Neural progenitor cell (in vitro differentiated cells): ENCODE measurements at regions not wholly inside any gene's neighbourhood (a gene's known extent, or its start where the extent isn't known, plus 50 kb on each side); places are given as distances from the start of the nearest gene placed in this dataset.

ENCODE experiments used
- DNase-seq: peaks from one replicate; pipeline ENCODE4 v3.0.0-alpha.2; 2016; ENCODE audit warnings: low spot score
- H2AFZ ChIP-seq: fragments of 200-600 bp; sonication (generic); replicated peaks from 2 replicates; pipeline ENCODE4 v1.6.1; 2016; ENCODE audit warnings: antibody characterized with exemption
- H3F3A ChIP-seq: fragments of 200-600 bp; sonication (generic); 2 replicates; pipeline ENCODE4 v1.6.1; 2016; ENCODE audit warnings: antibody characterized with exemption, low read depth
- H3K27ac ChIP-seq: fragments of 200-600 bp; sonication (generic); 2 replicates; pipeline ENCODE4 v1.5.1; 2016; ENCODE audit warnings: mild to moderate bottlenecking
- H3K27me3 ChIP-seq: fragments of 200-600 bp; sonication (generic); 2 replicates; pipeline ENCODE4 v1.6.1; 2016; ENCODE audit warnings: mild to moderate bottlenecking, moderate library complexity
- H3K36me3 ChIP-seq: fragments of 200-600 bp; sonication (generic); 2 replicates; pipeline ENCODE4 v1.5.1; 2016
- H3K4me1 ChIP-seq: fragments of 200-600 bp; sonication (generic); 2 replicates; pipeline ENCODE4 v1.6.1; 2016; ENCODE audit warnings: mixed run types
- H3K4me2 ChIP-seq: fragments of 200-600 bp; sonication (generic); 2 replicates; pipeline ENCODE4 v1.6.1; 2016
- H3K4me3 ChIP-seq: fragments of 200-600 bp; sonication (generic); 2 replicates; pipeline ENCODE4 v1.5.1; 2016
- H3K79me2 ChIP-seq: fragments of 200-600 bp; sonication (generic); 2 replicates; pipeline ENCODE4 v1.6.1; 2016; ENCODE audit warnings: low read depth
- H3K9ac ChIP-seq: fragments of 200-600 bp; sonication (generic); 2 replicates; pipeline ENCODE4 v1.6.1; 2016
- H3K9me3 ChIP-seq: fragments of 200-600 bp; sonication (generic); 2 replicates; pipeline ENCODE4 v1.5.1; 2016; ENCODE audit warnings: low read depth
- H4K20me1 ChIP-seq: fragments of 200-600 bp; sonication (generic); 2 replicates; pipeline ENCODE4 v1.6.1; 2016; ENCODE audit warnings: low read depth
- H3K27ac Mint-ChIP-seq: 3 replicates; pipeline ENCODE4 v1.8.0; 2021; ENCODE audit warnings: mixed read lengths
- H3K27me3 Mint-ChIP-seq: 2 replicates; pipeline ENCODE4 v1.8.0; 2022; ENCODE audit warnings: low read depth, mild to moderate bottlenecking, inconsistent platforms, moderate library complexity, mixed read lengths; ENCODE audit not compliant: insufficient read depth
- H3K36me3 Mint-ChIP-seq: 3 replicates; pipeline ENCODE4 v1.8.0; 2021; ENCODE audit warnings: mixed read lengths
- H3K4me1 Mint-ChIP-seq: 3 replicates; pipeline ENCODE4 v1.8.0; 2021; ENCODE audit warnings: mixed read lengths
- H3K4me3 Mint-ChIP-seq: 3 replicates; pipeline ENCODE4 v1.8.0; 2021; ENCODE audit warnings: mild to moderate bottlenecking, moderate library complexity, mixed read lengths
- H3K9me3 Mint-ChIP-seq: 3 replicates; pipeline ENCODE4 v1.8.0; 2020; ENCODE audit warnings: mixed read lengths
- EZH2 ChIP-seq: fragments of 200-600 bp; sonication (generic); IDR thresholded peaks from 2 replicates; pipeline ENCODE4 v1.6.1; 2017; ENCODE audit warnings: antibody characterized with exemption, mild to moderate bottlenecking, moderate library complexity
- EZH2phosphoT487 ChIP-seq: fragments of 200-600 bp; sonication (generic); IDR thresholded peaks from 2 replicates; pipeline ENCODE4 v1.6.1; 2017; ENCODE audit warnings: antibody characterized with exemption
- TF ChIP-seq, protein P1 (sequence below): fragments of 200-600 bp; sonication (generic); IDR thresholded peaks from 2 replicates; pipeline ENCODE4 v1.5.1; 2017; ENCODE audit warnings: antibody characterized with exemption, mild to moderate bottlenecking

DNA sequence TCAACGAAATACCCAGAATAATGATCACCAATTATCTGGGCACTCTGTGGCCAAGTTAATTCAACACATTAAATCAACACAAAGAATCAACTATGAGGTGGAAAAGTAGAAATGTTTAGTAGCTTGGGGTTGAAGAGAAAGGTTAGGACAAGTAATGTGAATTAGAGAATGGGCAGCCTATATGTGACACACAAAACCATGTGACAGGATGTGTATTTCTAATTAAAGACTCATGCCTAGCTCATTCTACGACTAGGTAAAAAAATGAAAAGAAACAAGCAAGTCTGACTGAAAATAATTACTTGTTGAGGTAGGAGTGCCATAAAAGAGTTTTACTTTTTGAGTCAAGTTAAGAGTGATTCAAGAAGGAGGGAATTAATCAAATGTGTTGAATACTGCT, 2646.0 kb upstream of the PCDH20 start:
- Mint-ChIP-seq H3K4me1 (no peaks in the 10 kb centered on the region), H3K4me3 (no peak overlapping the region)

GRCh38 chr13:64057372-64058020, 2641.8 kb upstream of the PCDH20 start:
- Histone ChIP-seq H3F3A (no peaks in the 10 kb centered on the region), H3K4me2 (no peak overlapping the region), H4K20me1 (no peaks in the 10 kb centered on the region), H3K4me1 (no peaks in the 10 kb centered on the region), H3K79me2 (no peaks in the 10 kb centered on the region), H3K27ac (no peak overlapping the region), H2AFZ (no peak overlapping the region), H3K36me3 (no peaks in the 10 kb centered on the region), H3K4me3 (no peak overlapping the region), H3K9ac (no peak overlapping the region), H3K27me3 (no peaks in the 10 kb centered on the region), H3K9me3 (no peaks in the 10 kb centered on the region)
- H3K4me3 Mint-ChIP-seq = no peak overlapping the region
- DNase-seq = no peak
- H3K27ac Mint-ChIP-seq = no peak overlapping the region
- H3K4me1 Mint-ChIP-seq = no peaks in the 10 kb centered on the region
- no peak for TF ChIP-seq EZH2
- no peak for TF ChIP-seq EZH2phosphoT487
- TF ChIP-seq, protein P1, sequence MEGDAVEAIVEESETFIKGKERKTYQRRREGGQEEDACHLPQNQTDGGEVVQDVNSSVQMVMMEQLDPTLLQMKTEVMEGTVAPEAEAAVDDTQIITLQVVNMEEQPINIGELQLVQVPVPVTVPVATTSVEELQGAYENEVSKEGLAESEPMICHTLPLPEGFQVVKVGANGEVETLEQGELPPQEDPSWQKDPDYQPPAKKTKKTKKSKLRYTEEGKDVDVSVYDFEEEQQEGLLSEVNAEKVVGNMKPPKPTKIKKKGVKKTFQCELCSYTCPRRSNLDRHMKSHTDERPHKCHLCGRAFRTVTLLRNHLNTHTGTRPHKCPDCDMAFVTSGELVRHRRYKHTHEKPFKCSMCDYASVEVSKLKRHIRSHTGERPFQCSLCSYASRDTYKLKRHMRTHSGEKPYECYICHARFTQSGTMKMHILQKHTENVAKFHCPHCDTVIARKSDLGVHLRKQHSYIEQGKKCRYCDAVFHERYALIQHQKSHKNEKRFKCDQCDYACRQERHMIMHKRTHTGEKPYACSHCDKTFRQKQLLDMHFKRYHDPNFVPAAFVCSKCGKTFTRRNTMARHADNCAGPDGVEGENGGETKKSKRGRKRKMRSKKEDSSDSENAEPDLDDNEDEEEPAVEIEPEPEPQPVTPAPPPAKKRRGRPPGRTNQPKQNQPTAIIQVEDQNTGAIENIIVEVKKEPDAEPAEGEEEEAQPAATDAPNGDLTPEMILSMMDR = no peak
- H3K36me3 Mint-ChIP-seq = no peaks in the 10 kb centered on the region
- H3K27me3 Mint-ChIP-seq = no peaks in the 10 kb centered on the region
- no peaks in the 10 kb centered on the region for H3K9me3 Mint-ChIP-seq

More for the DNA sequence above, 2646.0 kb upstream of the PCDH20 start:
- no peaks in the 10 kb centered on the region for H3K36me3 ChIP-seq
- Mint-ChIP-seq H3K27me3 (no peaks in the 10 kb centered on the region), H3K27ac (no peak overlapping the region), H3K36me3 (no peaks in the 10 kb centered on the region), H3K9me3 (no peaks in the 10 kb centered on the region)
- no peak overlapping the region for H3K9ac ChIP-seq
- H3K4me3 ChIP-seq = no peak overlapping the region
- DNase-seq = no peak
- H3K27me3 ChIP-seq = no peaks in the 10 kb centered on the region
- H3F3A ChIP-seq = no peaks in the 10 kb centered on the region
- no peak overlapping the region for H3K4me2 ChIP-seq
- H3K9me3 ChIP-seq = no peaks in the 10 kb centered on the region
- H2AFZ ChIP-seq = no peak overlapping the region
- no peaks in the 10 kb centered on the region for H4K20me1 ChIP-seq
- H3K79me2 ChIP-seq = no peaks in the 10 kb centered on the region
- no peaks in the 10 kb centered on the region for H3K4me1 ChIP-seq
- no peak for TF ChIP-seq EZH2
- TF ChIP-seq, protein P1 = no peak
- TF ChIP-seq EZH2phosphoT487 = no peak
- H3K27ac ChIP-seq = no peak overlapping the region

- Histone ChIP-seq H3K4me2 (no peak overlapping the region), H3K9me3 (no peaks in the 10 kb centered on the region), H4K20me1 (no peaks in the 10 kb centered on the region), H3K4me1 (no peaks in the 10 kb centered on the region), H3F3A (no peaks in the 10 kb centered on the region), H3K36me3 (no peaks in the 10 kb centered on the region), H3K79me2 (no peaks in the 10 kb centered on the region), H3K27ac (no peak overlapping the region), H3K9ac (no peak overlapping the region), H3K4me3 (no peak overlapping the region), H2AFZ (peak overlapping the region; percentile 34), H3K27me3 (no peaks in the 10 kb centered on the region)
- Mint-ChIP-seq H3K4me1 (no peaks in the 10 kb centered on the region), H3K27ac (no peak overlapping the region), H3K4me3 (no peak overlapping the region), H3K36me3 (no peaks in the 10 kb centered on the region), H3K9me3 (no peaks in the 10 kb centered on the region), H3K27me3 (no peaks in the 10 kb centered on the region)
- no peak for DNase-seq
- TF ChIP-seq EZH2phosphoT487 = no peak
- TF ChIP-seq EZH2 = no peak
- TF ChIP-seq, protein P1 = no peak
Measured at GRCh38 chr13:64054321-64054720, 2638.7 kb upstream of the PCDH20 start.
